Liver (tissue), 7 donors: ENCODE measurements at regions not wholly inside any gene's neighbourhood (a gene's known extent, or its start where the extent isn't known, plus 50 kb on each side); places are given as distances from the start of the nearest gene placed in this dataset.
"Not testable (repeated sequence)": the region's sequence is repeated elsewhere in the genome, so short reads cannot be mapped to it uniquely, and the experiment has no call there.

ENCODE experiments used
- DNase-seq: peaks from one replicate; pipeline ENCODE4 v3.0.0-alpha.2; 2017; ENCODE audit warnings: low spot score
- H3K27ac ChIP-seq, 2 donors: one replicate each; pipeline ENCODE4 v1.7.0; 2013; ENCODE audit warnings: inconsistent platforms in 2 of 2, low read length in 2 of 2, control low read depth in 1 of 2, low read depth in 1 of 2, mild to moderate bottlenecking in 1 of 2
- H3K27me3 ChIP-seq, 4 donors: one replicate each; pipeline versions ENCODE4 v1.6.1 to v1.7.0; 2013; ENCODE audit warnings: low read length in 3 of 4, inconsistent platforms in 1 of 4, mild to moderate bottlenecking in 1 of 4, moderate library complexity in 1 of 4; ENCODE audit not compliant: control insufficient read depth in 4 of 4, insufficient read depth in 4 of 4
- H3K36me3 ChIP-seq, 4 donors: one replicate each; pipeline versions ENCODE4 v1.6.1 to v1.7.0; 2013; ENCODE audit warnings: low read length in 3 of 4, mild to moderate bottlenecking in 3 of 4, low read depth in 1 of 4, moderate library complexity in 1 of 4; ENCODE audit not compliant: control insufficient read depth in 4 of 4, insufficient read depth in 3 of 4
- H3K4me1 ChIP-seq, 4 donors: one replicate each; pipeline versions ENCODE4 v1.6.1 to v1.7.0; 2013; ENCODE audit warnings: low read length in 3 of 4, mild to moderate bottlenecking in 3 of 4, moderate library complexity in 1 of 4; ENCODE audit not compliant: control insufficient read depth in 4 of 4, insufficient read depth in 4 of 4
- H3K4me3 ChIP-seq, 3 donors: one replicate each; pipeline versions ENCODE4 v1.6.1 to v1.7.0; 2013; ENCODE audit warnings: low read length in 3 of 3, control low read depth in 1 of 3, low read depth in 1 of 3, mild to moderate bottlenecking in 1 of 3
- H3K9ac ChIP-seq, 2 donors: one replicate each; pipeline ENCODE4 v1.7.0; 2013; ENCODE audit warnings: low read length in 2 of 2, mild to moderate bottlenecking in 2 of 2, moderate library complexity in 2 of 2, control low read depth in 1 of 2, low read depth in 1 of 2
- H3K9me3 ChIP-seq, 4 donors: one replicate each; pipeline versions ENCODE4 v1.6.1 to v1.7.0; 2013; ENCODE audit warnings: low read length in 3 of 4; ENCODE audit not compliant: control insufficient read depth in 4 of 4
- EGR1 ChIP-seq, 2 donors: IDR thresholded peaks; 2 replicates each; pipeline ENCODE4 v1.6.1; 2016 to 2018; ENCODE audit warnings: antibody characterized with exemption in 2 of 2, low read depth in 2 of 2
- NR2F2 ChIP-seq: IDR thresholded peaks from 2 replicates; pipeline ENCODE4 v1.6.1; 2016; ENCODE audit warnings: antibody characterized with exemption
- WGBS: extraction: QIAGEN DNeasy Blood & Tissue Kit; methylation state at CpG from one replicate; pipeline ENCODE4 v1.1.7; 2013; 5-methylcytosine and 5-hydroxymethylcytosine counted together
- donor health status: healthy.
- donor health status: healthy.
- donor health status: healthy.
- donor health status: healthy.

DNA sequence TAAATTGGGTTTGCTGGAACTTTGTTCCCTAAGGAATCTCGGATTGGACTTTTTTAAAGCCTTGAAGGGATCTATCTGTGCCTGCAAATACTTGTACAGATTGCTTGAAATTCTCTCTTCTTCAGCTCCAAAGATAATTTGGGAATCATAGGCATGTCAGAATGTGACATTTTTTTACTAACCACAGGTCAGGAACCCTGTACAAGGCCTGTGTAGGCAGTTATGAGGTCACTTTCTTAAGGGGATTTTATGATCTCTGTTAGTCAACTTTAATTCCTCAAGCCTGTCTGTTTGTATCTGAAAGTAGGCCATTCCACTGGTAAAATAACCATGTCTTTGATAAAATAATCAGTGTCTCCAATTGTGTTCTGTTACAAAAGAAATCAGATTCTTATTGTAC is 369.9 kb upstream of the NPAP1 start:
- TF ChIP-seq NR2F2: peak; percentile 53
- WGBS: 45% methylated on average over 1 of the region's 1 CpG
- H3K27me3 ChIP-seq, H3K9me3 ChIP-seq, H3K36me3 ChIP-seq, H3K4me3 ChIP-seq, H3K27ac ChIP-seq, H3K9ac ChIP-seq, DNase-seq, H3K4me1 ChIP-seq: not testable (repeated sequence)

GRCh38 chr15:24309700-24310099 is 365.9 kb upstream of the NPAP1 start:
- 77% methylated on average over 1 of the region's 1 CpG for WGBS
- H3K36me3 ChIP-seq: not testable (repeated sequence)

GRCh38 chr15:24311692-24312091 is 363.9 kb upstream of the NPAP1 start:
- not testable (repeated sequence) for H3K27me3 ChIP-seq, DNase-seq, H3K4me1 ChIP-seq, H3K36me3 ChIP-seq, H3K27ac ChIP-seq, H3K4me3 ChIP-seq, H3K9me3 ChIP-seq, H3K9ac ChIP-seq
- 68% methylated on average over 3 of the region's 3 CpGs for WGBS

More at GRCh38 chr15:24309700-24310099, 365.9 kb upstream of the NPAP1 start:
- DNase-seq, H3K9ac ChIP-seq, H3K27me3 ChIP-seq, H3K4me3 ChIP-seq, H3K4me1 ChIP-seq, H3K27ac ChIP-seq, H3K9me3 ChIP-seq: not testable (repeated sequence)

DNA sequence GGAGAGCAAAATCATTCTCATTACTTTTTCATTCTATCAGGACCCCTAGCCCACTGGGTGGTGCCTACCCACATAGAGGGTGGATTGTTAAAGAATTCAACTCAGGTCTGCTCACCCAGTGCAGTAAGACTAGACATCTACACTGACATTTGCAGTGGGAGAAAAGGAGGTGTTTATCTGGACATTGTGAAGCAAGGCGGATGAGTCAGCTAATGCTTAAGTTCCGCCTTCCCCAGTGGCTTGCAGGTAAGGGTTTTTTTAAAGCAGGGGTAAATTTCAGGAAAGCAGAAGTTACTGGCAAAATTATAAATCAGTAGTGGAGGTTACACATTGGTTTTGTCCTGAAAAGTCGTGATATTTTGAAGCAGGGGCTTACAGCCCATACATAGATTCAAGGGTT is 359.2 kb upstream of the NPAP1 start:
- not testable (repeated sequence) for H3K27me3 ChIP-seq, H3K4me1 ChIP-seq, DNase-seq

GRCh38 chr15:24318981-24319380 is 356.6 kb upstream of the NPAP1 start:
- Histone ChIP-seq H3K4me1 (no peaks in the 10 kb centered on the region), H3K9ac (no peak overlapping the region), H3K36me3 (no peaks in the 10 kb centered on the region), H3K4me3 (no peak overlapping the region), H3K27ac (no peak overlapping the region), H3K9me3 (no peaks in the 10 kb centered on the region), H3K27me3 (no peaks in the 10 kb centered on the region)
- no peak for DNase-seq
- TF ChIP-seq EGR1 (IDR thresholded peaks at IDR 0.05; ENCODE audit: low read depth in 2 of 2): no peak

More for the DNA sequence above, 359.2 kb upstream of the NPAP1 start:
- 66% methylated on average over 3 of the region's 3 CpGs for WGBS
- not testable (repeated sequence) for H3K9me3 ChIP-seq, H3K4me3 ChIP-seq, H3K36me3 ChIP-seq, H3K9ac ChIP-seq, H3K27ac ChIP-seq

DNA sequence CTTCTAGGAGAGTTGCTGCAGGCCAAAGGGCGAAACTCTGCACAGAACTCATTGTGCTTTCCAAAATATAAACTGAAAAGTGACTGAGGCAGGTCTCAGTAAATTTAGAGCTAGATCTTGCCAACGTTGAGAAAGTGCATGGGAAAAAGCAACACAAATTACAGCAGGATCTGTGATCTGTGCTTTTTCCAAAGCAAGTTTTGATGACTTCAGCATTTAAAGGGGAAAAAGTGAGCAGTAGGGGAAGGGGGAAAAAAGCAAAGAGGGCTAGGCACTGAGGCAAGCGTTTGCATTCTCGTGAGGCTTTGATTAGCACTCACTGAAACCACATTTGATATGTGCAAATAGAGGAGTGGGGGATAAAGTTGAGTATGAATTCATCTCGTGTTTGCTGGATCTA is 351.5 kb upstream of the NPAP1 start:
- not testable (repeated sequence) for H3K4me1 ChIP-seq, H3K9ac ChIP-seq, H3K27ac ChIP-seq, H3K4me3 ChIP-seq, H3K9me3 ChIP-seq, H3K36me3 ChIP-seq, H3K27me3 ChIP-seq, DNase-seq
- WGBS: 41% methylated on average over 5 of the region's 5 CpGs

DNA sequence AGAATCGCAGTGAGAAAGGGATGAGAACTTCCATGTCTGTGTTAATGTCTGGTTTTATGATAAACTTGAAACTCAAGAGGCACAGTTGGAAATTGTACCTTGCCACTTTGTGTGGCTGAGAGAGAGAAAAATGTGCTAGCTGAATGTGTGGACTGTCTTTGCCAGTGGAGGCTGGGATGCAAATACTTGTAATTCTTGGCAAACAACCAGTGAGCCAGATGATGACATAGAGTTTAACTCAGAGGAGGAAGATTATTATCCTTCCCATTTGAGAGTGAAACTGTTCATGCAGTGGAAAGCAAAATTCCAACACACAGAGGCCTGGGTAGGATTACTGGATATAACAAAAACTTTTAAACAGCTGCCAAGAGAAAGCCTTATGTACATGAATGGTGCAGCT is 349.1 kb upstream of the NPAP1 start:
- H3K4me3 ChIP-seq, H3K9ac ChIP-seq, H3K27ac ChIP-seq, H3K36me3 ChIP-seq, H3K4me1 ChIP-seq, H3K27me3 ChIP-seq, H3K9me3 ChIP-seq, DNase-seq: not testable (repeated sequence)
- 80% methylated on average over 1 of the region's 1 CpG for WGBS

GRCh38 chr15:24331964-24332363 is 343.6 kb upstream of the NPAP1 start:
- H3K4me1 ChIP-seq, H3K36me3 ChIP-seq: not testable (repeated sequence)

DNA sequence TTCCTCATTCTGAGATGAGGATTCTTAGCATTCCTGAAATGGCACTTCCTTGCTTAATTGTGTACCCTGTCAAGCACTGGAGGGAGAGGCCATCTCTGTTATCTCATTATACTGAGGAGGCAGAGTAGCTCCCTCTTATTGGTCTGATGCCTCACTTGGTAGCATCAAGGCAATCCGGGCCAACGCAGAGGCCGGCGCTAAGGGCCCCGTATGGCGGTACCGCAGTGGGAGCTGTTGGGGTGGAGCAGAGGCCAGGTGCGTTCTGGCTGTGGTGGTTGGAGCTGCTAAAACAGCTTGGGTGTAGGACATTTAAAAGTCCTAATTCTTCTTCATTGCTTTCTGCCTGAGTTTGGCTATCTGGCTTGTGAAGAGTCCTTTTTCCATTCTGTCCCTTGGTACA is 333.7 kb upstream of the NPAP1 start:
- not testable (repeated sequence) for H3K27ac ChIP-seq, DNase-seq, H3K9me3 ChIP-seq, H3K4me3 ChIP-seq, H3K27me3 ChIP-seq, H3K4me1 ChIP-seq, H3K36me3 ChIP-seq, H3K9ac ChIP-seq
- 90% methylated on average over 8 of the region's 8 CpGs for WGBS

More at GRCh38 chr15:24331964-24332363, 343.6 kb upstream of the NPAP1 start:
- not testable (repeated sequence) for H3K27ac ChIP-seq, DNase-seq, H3K4me3 ChIP-seq, H3K9me3 ChIP-seq, H3K27me3 ChIP-seq, H3K9ac ChIP-seq
- WGBS: 81% methylated on average over 9 of the region's 9 CpGs
